Breast epithelium (tissue), 3 donors: ENCODE measurements at regions not wholly inside any gene's neighbourhood (a gene's known extent, or its start where the extent isn't known, plus 50 kb on each side); places are given as distances from the start of the nearest gene placed in this dataset.

Source experiments
- POLR2A ChIP-seq: fragments of 450-650 bp; IDR thresholded peaks from one replicate; pipeline ENCODE4 v1.6.1; 2016; ENCODE audit warnings: antibody characterized with exemption, mild to moderate bottlenecking, moderate library complexity
- POLR2AphosphoS5 ChIP-seq, 3 donors: sonication (generic); formaldehyde crosslinking; IDR thresholded peaks; one replicate each; pipeline ENCODE4 v1.6.1; 2017; ENCODE audit warnings: antibody characterized with exemption in 3 of 3
- TF ChIP-seq, protein P1 (sequence below), 3 donors: fragments of 450-650 bp; IDR thresholded peaks; one replicate each; pipeline ENCODE4 v1.5.1; 2016 to 2017; ENCODE audit warnings: antibody characterized with exemption in 3 of 3, mild to moderate bottlenecking in 3 of 3, moderate library complexity in 3 of 3

DNA sequence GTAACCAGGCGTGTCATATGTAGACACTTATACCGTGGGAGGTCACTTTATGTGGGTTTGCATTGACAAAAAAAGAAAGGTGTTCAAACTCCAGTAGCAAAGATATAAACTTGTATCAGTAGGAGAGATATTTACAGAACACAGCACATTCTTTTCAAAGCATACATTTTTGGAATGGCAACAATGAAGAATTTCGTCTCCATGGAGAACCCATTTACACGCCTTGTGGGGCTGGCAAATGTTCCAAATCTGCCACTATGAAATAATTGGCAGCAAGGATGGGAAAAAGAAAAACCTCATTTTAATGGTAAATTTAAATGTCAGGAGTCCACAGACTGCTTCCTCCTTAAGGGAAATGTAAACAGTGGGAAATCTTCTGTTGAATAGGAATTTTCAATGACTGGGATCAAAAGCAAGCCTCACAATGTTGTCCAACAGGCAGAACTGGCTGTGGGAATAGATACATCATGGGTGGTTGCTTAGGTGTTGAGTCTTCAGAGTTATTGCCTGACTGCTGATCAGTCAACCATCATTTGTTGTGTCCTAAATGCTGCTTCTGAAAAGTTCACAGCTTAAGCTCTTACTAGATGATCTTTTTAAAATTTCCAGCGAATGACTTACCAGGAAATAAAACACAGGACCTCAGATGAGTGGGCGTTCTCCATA is 256.6 kb upstream of the SEMA3C start:
- TF ChIP-seq, protein P1, sequence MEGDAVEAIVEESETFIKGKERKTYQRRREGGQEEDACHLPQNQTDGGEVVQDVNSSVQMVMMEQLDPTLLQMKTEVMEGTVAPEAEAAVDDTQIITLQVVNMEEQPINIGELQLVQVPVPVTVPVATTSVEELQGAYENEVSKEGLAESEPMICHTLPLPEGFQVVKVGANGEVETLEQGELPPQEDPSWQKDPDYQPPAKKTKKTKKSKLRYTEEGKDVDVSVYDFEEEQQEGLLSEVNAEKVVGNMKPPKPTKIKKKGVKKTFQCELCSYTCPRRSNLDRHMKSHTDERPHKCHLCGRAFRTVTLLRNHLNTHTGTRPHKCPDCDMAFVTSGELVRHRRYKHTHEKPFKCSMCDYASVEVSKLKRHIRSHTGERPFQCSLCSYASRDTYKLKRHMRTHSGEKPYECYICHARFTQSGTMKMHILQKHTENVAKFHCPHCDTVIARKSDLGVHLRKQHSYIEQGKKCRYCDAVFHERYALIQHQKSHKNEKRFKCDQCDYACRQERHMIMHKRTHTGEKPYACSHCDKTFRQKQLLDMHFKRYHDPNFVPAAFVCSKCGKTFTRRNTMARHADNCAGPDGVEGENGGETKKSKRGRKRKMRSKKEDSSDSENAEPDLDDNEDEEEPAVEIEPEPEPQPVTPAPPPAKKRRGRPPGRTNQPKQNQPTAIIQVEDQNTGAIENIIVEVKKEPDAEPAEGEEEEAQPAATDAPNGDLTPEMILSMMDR (IDR thresholded peaks at IDR 0.05) = no peak
- no peak for TF ChIP-seq POLR2A
- TF ChIP-seq POLR2AphosphoS5 (IDR thresholded peaks at IDR 0.05) = no peak
